Dendritic cell treated with granulocyte-macrophage colony-stimulating factor and Interleukin-4, amounts not matched to agents 40 ng/mL and 50 ng/mL, for 4 days (primary cell): ENCODE measurements at regions not wholly inside any gene's neighbourhood (a gene's known extent, or its start where the extent isn't known, plus 50 kb on each side); places are given as distances from the start of the nearest gene placed in this dataset.
"Not testable (repeated sequence)": the region's sequence is repeated elsewhere in the genome, so short reads cannot be mapped to it uniquely, and the experiment has no call there.

Experiments used
- H3K27ac Mint-ChIP-seq: one replicate; pipeline ENCODE4 v1.8.0; 2022; ENCODE audit warnings: mild to moderate bottlenecking, mixed read lengths
- H3K27me3 Mint-ChIP-seq: one replicate; pipeline ENCODE4 v1.8.0; 2022; ENCODE audit warnings: mild to moderate bottlenecking, mixed read lengths
- H3K36me3 Mint-ChIP-seq: one replicate; pipeline ENCODE4 v1.8.0; 2022; ENCODE audit warnings: low read depth, mixed read lengths
- H3K4me1 Mint-ChIP-seq: one replicate; pipeline ENCODE4 v1.8.0; 2022; ENCODE audit warnings: low read depth, mixed read lengths
- H3K4me3 Mint-ChIP-seq: one replicate; pipeline ENCODE4 v1.8.0; 2022; ENCODE audit warnings: mild to moderate bottlenecking, moderate library complexity, mixed read lengths
- H3K9me3 Mint-ChIP-seq: one replicate; pipeline ENCODE4 v1.8.0; 2022; ENCODE audit warnings: mixed read lengths
- intact Hi-C: fragments of 100-400 bp; cut with micrococcal nuclease; formaldehyde crosslinking; loops from one replicate; pipeline ENCODE4 v1.15.0; 2022

DNA sequence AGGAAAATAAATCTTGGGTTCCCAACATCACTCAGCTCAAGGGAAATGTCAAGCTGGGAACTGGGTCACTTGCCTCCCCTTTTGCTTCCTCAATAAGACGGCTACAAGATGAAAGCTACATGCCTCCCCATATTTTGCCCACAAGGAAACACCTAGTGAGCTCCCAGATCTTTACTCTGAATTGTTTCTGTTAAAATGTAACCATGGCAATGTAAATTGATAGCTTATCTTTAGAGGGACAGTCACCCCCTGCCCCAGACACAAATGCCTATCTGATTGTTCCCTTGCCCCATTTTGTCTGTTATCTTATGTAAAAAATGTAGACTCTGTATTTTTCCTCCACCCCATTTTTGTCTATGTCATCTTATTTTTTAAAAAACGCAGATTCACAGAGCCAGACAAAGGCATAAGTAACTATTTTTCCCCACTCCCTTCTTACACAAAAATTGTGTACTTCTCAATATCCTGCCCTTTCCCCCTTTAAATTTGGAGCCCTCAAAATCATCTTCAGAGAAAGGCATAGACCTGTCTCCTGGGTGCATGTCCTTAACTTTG lies 288.7 kb upstream of the ERCC4 start:
- Mint-ChIP-seq H3K4me1 (no peaks in the 10 kb centered on the region), H3K27ac (no peak overlapping the region), H3K4me3 (no peak overlapping the region), H3K9me3 (peaks cover 9% of the 10 kb centered on the region), H3K36me3 (no peaks in the 10 kb centered on the region), H3K27me3 (no peaks in the 10 kb centered on the region)
- intact Hi-C loops: no loop called here

- Mint-ChIP-seq H3K27ac (no peak overlapping the region), H3K4me3 (no peak overlapping the region), H3K36me3 (no peaks in the 10 kb centered on the region), H3K27me3 (no peaks in the 10 kb centered on the region), H3K9me3 (peaks cover 15% of the 10 kb centered on the region), H3K4me1 (no peaks in the 10 kb centered on the region)
- intact Hi-C loops: no loop called here
These were observed 288.0 kb upstream of the ERCC4 start for GRCh38 chr16:13631916-13632315.

DNA sequence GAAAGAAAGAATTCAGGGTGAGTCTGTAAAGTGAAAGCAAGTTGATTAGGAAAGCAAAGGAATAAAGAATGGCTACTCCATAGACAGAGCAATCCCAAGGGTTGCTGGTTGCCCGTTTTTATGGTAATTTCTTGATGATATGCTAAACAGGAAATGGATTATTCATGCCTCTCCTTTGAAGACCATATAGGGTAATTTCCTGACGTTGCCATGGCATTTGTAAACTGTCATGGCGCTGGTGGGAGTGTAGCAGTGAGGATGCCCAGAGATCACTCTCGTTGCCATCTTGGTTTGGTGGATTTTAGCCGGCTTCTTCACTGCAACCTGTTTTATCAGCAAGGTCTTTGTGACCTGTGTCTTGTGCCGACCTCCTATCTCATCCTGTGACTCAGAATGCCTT lies 287.4 kb upstream of the ERCC4 start:
- intact Hi-C loops, H3K27ac Mint-ChIP-seq, H3K27me3 Mint-ChIP-seq, H3K4me1 Mint-ChIP-seq, H3K36me3 Mint-ChIP-seq, H3K4me3 Mint-ChIP-seq: not testable (repeated sequence)
- H3K9me3 Mint-ChIP-seq: peaks cover 17% of the 10 kb centered on the region

- intact Hi-C loops: no loop called here
- H3K4me3 Mint-ChIP-seq: no peak overlapping the region
- H3K27ac Mint-ChIP-seq: no peak overlapping the region
- H3K27me3 Mint-ChIP-seq: no peaks in the 10 kb centered on the region
- H3K36me3 Mint-ChIP-seq: no peaks in the 10 kb centered on the region
- H3K9me3 Mint-ChIP-seq: peaks cover 23% of the 10 kb centered on the region
- no peaks in the 10 kb centered on the region for H3K4me1 Mint-ChIP-seq
These were observed 286.5 kb upstream of the ERCC4 start for GRCh38 chr16:13633391-13633861.

- Mint-ChIP-seq H3K27me3 (no peaks in the 10 kb centered on the region), H3K27ac (no peak overlapping the region), H3K4me1 (no peaks in the 10 kb centered on the region), H3K4me3 (no peak overlapping the region), H3K36me3 (no peaks in the 10 kb centered on the region), H3K9me3 (peaks cover 26% of the 10 kb centered on the region)
- intact Hi-C loops: no loop called here
These were observed 285.7 kb upstream of the ERCC4 start for GRCh38 chr16:13634253-13634652.

- Mint-ChIP-seq H3K4me1 (no peaks in the 10 kb centered on the region), H3K9me3 (peaks cover 26% of the 10 kb centered on the region), H3K36me3 (no peaks in the 10 kb centered on the region), H3K27me3 (no peaks in the 10 kb centered on the region), H3K27ac (no peak overlapping the region), H3K4me3 (no peak overlapping the region)
- intact Hi-C loops: no loop called here
These were observed 285.0 kb upstream of the ERCC4 start for GRCh38 chr16:13634959-13635358.

DNA sequence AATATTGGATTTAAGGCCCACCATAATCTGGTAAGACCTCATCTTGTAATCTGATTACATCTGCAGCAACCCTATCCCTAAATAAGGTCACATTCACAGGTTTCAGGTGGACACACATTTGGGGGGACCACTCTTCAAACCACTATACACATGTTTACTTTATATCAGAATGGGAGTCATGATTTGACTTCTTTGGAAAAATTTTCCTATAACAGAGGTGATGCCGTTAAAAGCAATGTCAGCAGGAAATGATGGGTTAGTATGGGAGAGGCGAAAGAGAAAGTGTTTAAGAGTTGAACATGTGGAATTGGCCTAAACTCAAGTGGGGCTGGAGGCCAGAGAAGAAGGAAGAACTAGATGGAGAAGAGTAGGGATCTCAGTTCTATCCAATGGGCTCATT lies 281.7 kb upstream of the ERCC4 start:
- H3K27ac Mint-ChIP-seq: no peak overlapping the region
- no peak overlapping the region for H3K4me3 Mint-ChIP-seq
- H3K27me3 Mint-ChIP-seq: no peaks in the 10 kb centered on the region
- no peaks in the 10 kb centered on the region for H3K4me1 Mint-ChIP-seq
- H3K9me3 Mint-ChIP-seq: peaks cover 35% of the 10 kb centered on the region
- intact Hi-C loops: no loop called here
- no peaks in the 10 kb centered on the region for H3K36me3 Mint-ChIP-seq

DNA sequence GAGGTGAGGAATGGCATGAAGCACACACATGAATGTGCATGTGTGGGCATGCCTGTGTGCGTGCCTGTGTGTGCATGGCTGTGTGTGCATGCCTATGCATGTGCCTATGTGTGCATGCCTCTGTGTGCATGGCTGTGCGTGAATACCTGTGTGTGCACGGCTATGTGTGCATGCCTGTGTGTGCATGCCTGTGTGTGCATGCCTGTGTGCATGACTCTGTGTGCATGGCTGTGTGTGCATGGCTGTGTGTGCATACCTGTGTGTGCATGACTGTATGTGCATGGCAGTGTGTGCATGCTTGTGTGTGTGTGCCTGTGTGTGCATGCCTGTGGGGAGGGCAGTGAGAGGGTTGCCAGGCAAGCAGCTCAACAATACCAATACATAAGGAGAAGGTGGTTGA lies 276.5 kb upstream of the ERCC4 start:
- H3K4me3 Mint-ChIP-seq: no peak overlapping the region
- intact Hi-C loops: no loop called here
- no peaks in the 10 kb centered on the region for H3K27me3 Mint-ChIP-seq
- H3K36me3 Mint-ChIP-seq: no peaks in the 10 kb centered on the region
- H3K27ac Mint-ChIP-seq: no peak overlapping the region
- no peaks in the 10 kb centered on the region for H3K4me1 Mint-ChIP-seq
- peaks cover 21% of the 10 kb centered on the region for H3K9me3 Mint-ChIP-seq

DNA sequence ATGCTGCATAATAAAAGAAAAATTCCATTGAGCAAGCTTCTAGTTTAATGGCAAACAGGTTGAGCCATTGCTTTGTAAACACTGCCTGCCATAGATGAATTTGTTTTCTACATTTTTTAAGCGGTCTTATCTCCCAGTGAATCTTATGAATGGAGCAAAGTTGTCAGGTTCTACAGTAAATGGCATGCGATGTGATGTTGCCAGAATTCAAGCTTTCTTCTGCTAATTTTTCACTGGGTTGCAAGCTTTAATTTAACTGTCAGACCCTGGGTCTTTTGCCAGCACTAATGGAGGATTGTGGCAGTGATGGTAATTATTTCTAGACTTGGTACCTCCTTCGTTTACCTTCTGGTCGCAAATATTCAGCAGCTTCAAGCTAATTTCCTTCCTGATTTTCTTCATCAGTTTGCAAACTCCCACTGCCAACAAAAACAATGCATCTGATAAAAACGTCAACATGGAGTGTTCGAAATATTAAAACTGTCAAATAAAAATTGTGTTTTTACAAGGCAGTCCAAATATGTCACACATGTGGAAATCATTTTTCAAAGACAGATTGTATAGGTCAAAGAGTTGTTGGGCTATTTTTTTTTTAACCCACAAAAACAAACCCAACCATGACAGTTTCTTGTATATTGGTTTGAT lies 274.2 kb upstream of the ERCC4 start:
- Mint-ChIP-seq H3K36me3 (no peaks in the 10 kb centered on the region), H3K9me3 (peaks cover 18% of the 10 kb centered on the region), H3K27ac (no peak overlapping the region), H3K4me3 (no peak overlapping the region), H3K27me3 (no peaks in the 10 kb centered on the region), H3K4me1 (no peaks in the 10 kb centered on the region)
- intact Hi-C loops: no loop called here

DNA sequence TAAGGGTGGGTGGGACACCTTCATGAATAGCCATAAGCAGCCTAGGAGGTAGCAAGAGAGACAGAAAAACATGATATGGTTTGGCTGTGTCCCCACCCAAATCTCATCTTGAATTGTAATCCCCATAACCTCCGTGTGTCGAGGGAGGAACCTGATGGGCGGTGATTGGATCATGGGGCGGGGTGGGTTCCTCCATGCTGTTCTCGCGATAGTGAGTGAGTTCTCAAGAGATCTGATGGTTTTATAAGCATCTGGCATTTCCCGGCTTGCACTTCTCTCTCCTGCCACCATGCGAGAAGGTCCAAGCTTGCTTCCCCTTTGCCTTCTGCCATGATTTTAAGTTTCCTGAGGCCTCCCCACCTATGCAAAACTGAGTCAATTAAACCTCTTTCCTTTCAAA lies 259.1 kb upstream of the ERCC4 start:
- no peaks in the 10 kb centered on the region for H3K36me3 Mint-ChIP-seq
- no peaks in the 10 kb centered on the region for H3K4me1 Mint-ChIP-seq
- intact Hi-C loops: no loop called here
- H3K9me3 Mint-ChIP-seq: peaks cover 6% of the 10 kb centered on the region
- H3K4me3 Mint-ChIP-seq: no peak overlapping the region
- H3K27me3 Mint-ChIP-seq: no peaks in the 10 kb centered on the region
- H3K27ac Mint-ChIP-seq: no peak overlapping the region

DNA sequence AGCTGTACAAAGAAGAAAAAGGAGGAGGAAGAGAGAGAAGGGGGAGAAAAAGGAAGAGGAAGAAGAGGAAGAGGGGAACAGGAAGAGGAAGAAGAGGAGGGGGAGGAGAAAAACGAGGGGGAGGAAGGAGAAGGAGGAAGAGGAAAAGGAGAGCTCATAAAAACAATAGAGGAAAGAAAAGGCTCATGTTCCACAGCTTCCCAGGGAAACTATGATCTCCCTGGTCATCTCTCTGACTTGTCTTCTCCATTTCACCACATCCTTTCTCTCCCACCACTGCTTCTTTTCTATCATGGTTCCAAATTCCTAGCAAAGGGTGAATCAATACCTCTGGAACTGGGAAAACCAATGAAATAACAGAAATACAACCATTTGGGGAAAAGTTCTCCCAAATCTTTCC lies 254.1 kb upstream of the ERCC4 start:
- intact Hi-C loops: no loop called here
- no peaks in the 10 kb centered on the region for H3K4me1 Mint-ChIP-seq
- no peak overlapping the region for H3K27ac Mint-ChIP-seq
- H3K36me3 Mint-ChIP-seq: no peaks in the 10 kb centered on the region
- peaks cover 25% of the 10 kb centered on the region for H3K9me3 Mint-ChIP-seq
- H3K27me3 Mint-ChIP-seq: no peaks in the 10 kb centered on the region
- no peak overlapping the region for H3K4me3 Mint-ChIP-seq

- Mint-ChIP-seq H3K9me3 (peaks cover 21% of the 10 kb centered on the region), H3K4me3 (no peak overlapping the region), H3K36me3 (no peaks in the 10 kb centered on the region), H3K27ac (no peak overlapping the region), H3K4me1 (no peaks in the 10 kb centered on the region), H3K27me3 (no peaks in the 10 kb centered on the region)
- intact Hi-C loops: no loop called here
These were observed 247.8 kb upstream of the ERCC4 start for GRCh38 chr16:13672196-13672595.

DNA sequence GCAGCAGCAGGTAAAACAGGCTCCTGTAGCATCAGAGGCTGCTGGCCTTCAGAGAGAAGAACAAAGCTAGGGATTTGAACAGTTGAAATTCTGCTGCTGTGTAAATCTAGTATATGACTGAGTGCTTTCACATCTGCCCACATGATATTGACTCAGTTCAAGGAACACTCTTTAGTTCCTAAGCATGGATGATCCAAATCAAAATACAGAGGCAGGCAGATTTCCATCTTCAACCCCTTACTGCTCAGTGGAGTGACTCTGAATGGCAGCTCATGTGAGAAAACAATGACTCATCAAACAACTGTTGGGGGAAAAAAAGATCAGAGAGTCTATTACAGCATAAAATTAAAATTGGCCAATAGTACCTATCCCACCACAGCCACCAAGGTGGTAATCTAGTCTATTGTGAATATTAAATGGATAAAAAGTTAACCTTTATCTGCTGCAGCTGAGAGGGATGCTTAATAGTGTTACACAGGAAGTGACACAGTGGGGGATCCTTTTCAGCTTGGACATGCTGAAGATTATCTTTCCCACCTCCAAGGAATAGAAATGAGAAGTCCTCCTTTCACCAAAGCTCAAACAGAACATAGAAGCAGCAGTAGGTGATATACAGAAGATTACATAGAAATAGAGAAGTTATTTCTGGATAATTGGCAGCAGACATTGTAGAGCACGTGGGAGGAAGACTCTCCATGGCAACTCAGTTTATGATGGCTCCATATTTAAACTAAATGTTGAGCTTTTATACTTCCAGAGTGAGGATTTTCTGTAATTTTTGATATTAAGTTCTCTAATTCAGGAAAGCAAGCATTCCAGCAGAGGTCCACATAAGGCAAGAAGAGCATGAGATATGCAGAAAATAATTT lies 239.7 kb upstream of the ERCC4 start:
- no peaks in the 10 kb centered on the region for H3K9me3 Mint-ChIP-seq
- no peak overlapping the region for H3K4me3 Mint-ChIP-seq
- H3K4me1 Mint-ChIP-seq: no peaks in the 10 kb centered on the region
- no peaks in the 10 kb centered on the region for H3K27me3 Mint-ChIP-seq
- H3K27ac Mint-ChIP-seq: no peak overlapping the region
- intact Hi-C loops: no loop called here
- H3K36me3 Mint-ChIP-seq: no peaks in the 10 kb centered on the region

- Mint-ChIP-seq H3K4me3 (no peak overlapping the region), H3K36me3 (no peaks in the 10 kb centered on the region), H3K27me3 (no peaks in the 10 kb centered on the region), H3K9me3 (peaks cover 9% of the 10 kb centered on the region), H3K27ac (no peak overlapping the region), H3K4me1 (no peaks in the 10 kb centered on the region)
- intact Hi-C loops: no loop called here
These were observed 235.0 kb upstream of the ERCC4 start for GRCh38 chr16:13684819-13685563.
